HUES64 (cell line): ENCODE measurements at regions not wholly inside any gene's neighbourhood (a gene's known extent, or its start where the extent isn't known, plus 50 kb on each side); places are given as distances from the start of the nearest gene placed in this dataset.

ENCODE experiments used
- H3K27ac ChIP-seq: 2 replicates; pipeline ENCODE4 v1.7.0; 2013; ENCODE audit warnings: low read depth, low read length, inconsistent platforms
- H3K27me3 ChIP-seq: 2 replicates; pipeline ENCODE4 v1.6.1; 2013; ENCODE audit warnings: mild to moderate bottlenecking, low read length; ENCODE audit not compliant: insufficient read depth
- H3K36me3 ChIP-seq: 2 replicates; pipeline ENCODE4 v1.6.1; 2013; ENCODE audit warnings: mild to moderate bottlenecking, low read length; ENCODE audit not compliant: insufficient read depth
- H3K4me1 ChIP-seq: 2 replicates; pipeline ENCODE4 v1.6.1; 2013; ENCODE audit warnings: mild to moderate bottlenecking, low read length, moderate library complexity; ENCODE audit not compliant: insufficient read depth
- H3K4me3 ChIP-seq: 2 replicates; pipeline ENCODE4 v1.5.1; 2013; ENCODE audit warnings: mild to moderate bottlenecking, low read length, moderate library complexity
- H3K9ac ChIP-seq: 2 replicates; pipeline ENCODE4 v1.6.1; 2013; ENCODE audit warnings: mild to moderate bottlenecking, low read depth, low read length
- H3K9me3 ChIP-seq: 2 replicates; pipeline ENCODE4 v1.6.1; 2013; ENCODE audit warnings: low read depth, low read length; ENCODE audit not compliant: insufficient read depth
- WGBS: fragments of 150-250, 120-280 bp; methylation state at CpG from one replicate; pipeline ENCODE4 v1.1.7; 2013; ENCODE audit warnings: missing lambda C conversion rate; 5-methylcytosine and 5-hydroxymethylcytosine counted together

- WGBS = 74% methylated on average over 3 of the region's 3 CpGs
- Histone ChIP-seq H3K9ac (no peak overlapping the region), H3K4me3 (no peak overlapping the region), H3K36me3 (no peaks in the 10 kb centered on the region), H3K9me3 (no peaks in the 10 kb centered on the region), H3K27me3 (no peaks in the 10 kb centered on the region), H3K4me1 (no peaks in the 10 kb centered on the region), H3K27ac (no peak overlapping the region)
These were observed 1518.9 kb upstream of the B3GALT2 start for GRCh38 chr1:194705123-194705854.

- WGBS = 94% methylated on average over 7 of the region's 7 CpGs
- Histone ChIP-seq H3K27ac (no peak overlapping the region), H3K27me3 (no peaks in the 10 kb centered on the region), H3K4me1 (no peaks in the 10 kb centered on the region), H3K36me3 (no peaks in the 10 kb centered on the region), H3K9me3 (no peaks in the 10 kb centered on the region), H3K9ac (no peak overlapping the region), H3K4me3 (no peak overlapping the region)
These were observed 1512.5 kb upstream of the B3GALT2 start for GRCh38 chr1:194698908-194699318.

- Histone ChIP-seq H3K27me3 (no peaks in the 10 kb centered on the region), H3K36me3 (no peaks in the 10 kb centered on the region), H3K4me1 (no peaks in the 10 kb centered on the region), H3K27ac (no peak overlapping the region), H3K9ac (no peak overlapping the region), H3K4me3 (no peak overlapping the region), H3K9me3 (no peaks in the 10 kb centered on the region)
- 92% methylated on average over 2 of the region's 2 CpGs for WGBS
These were observed 1506.8 kb upstream of the B3GALT2 start for GRCh38 chr1:194693244-194693643.

GRCh38 chr1:194684636-194685035 lies 1498.2 kb upstream of the B3GALT2 start:
- no peak overlapping the region for H3K4me3 ChIP-seq
- no peaks in the 10 kb centered on the region for H3K4me1 ChIP-seq
- no peaks in the 10 kb centered on the region for H3K27me3 ChIP-seq
- H3K27ac ChIP-seq = no peak overlapping the region
- no peaks in the 10 kb centered on the region for H3K9me3 ChIP-seq
- WGBS = 90% methylated on average over 2 of the region's 2 CpGs
- H3K36me3 ChIP-seq = no peaks in the 10 kb centered on the region
- no peak overlapping the region for H3K9ac ChIP-seq

- no peaks in the 10 kb centered on the region for H3K36me3 ChIP-seq
- no peak overlapping the region for H3K4me3 ChIP-seq
- WGBS = 94% methylated on average over 1 of the region's 1 CpG
- H3K27ac ChIP-seq = no peak overlapping the region
- no peaks in the 10 kb centered on the region for H3K27me3 ChIP-seq
- H3K9me3 ChIP-seq = no peaks in the 10 kb centered on the region
- no peak overlapping the region for H3K9ac ChIP-seq
- H3K4me1 ChIP-seq = no peaks in the 10 kb centered on the region
These were observed 1471.7 kb upstream of the B3GALT2 start for GRCh38 chr1:194658090-194658439.

GRCh38 chr1:194654956-194655355 lies 1468.5 kb upstream of the B3GALT2 start:
- H3K27me3 ChIP-seq = no peaks in the 10 kb centered on the region
- no peaks in the 10 kb centered on the region for H3K4me1 ChIP-seq
- no CpG with 5 or more reads among the region's 1 CpG for WGBS
- no peaks in the 10 kb centered on the region for H3K9me3 ChIP-seq
- no peak overlapping the region for H3K4me3 ChIP-seq
- no peaks in the 10 kb centered on the region for H3K36me3 ChIP-seq
- H3K9ac ChIP-seq = no peak overlapping the region
- H3K27ac ChIP-seq = no peak overlapping the region

- H3K36me3 ChIP-seq = no peaks in the 10 kb centered on the region
- H3K9me3 ChIP-seq = no peaks in the 10 kb centered on the region
- no peak overlapping the region for H3K4me3 ChIP-seq
- no peak overlapping the region for H3K9ac ChIP-seq
- no peak overlapping the region for H3K27ac ChIP-seq
- no peaks in the 10 kb centered on the region for H3K4me1 ChIP-seq
- WGBS = 100% methylated on average over 1 of the region's 1 CpG
- H3K27me3 ChIP-seq = no peaks in the 10 kb centered on the region
These were observed 1467.0 kb upstream of the B3GALT2 start for GRCh38 chr1:194653385-194653784.

- H3K27ac ChIP-seq = no peak overlapping the region
- H3K4me1 ChIP-seq = no peaks in the 10 kb centered on the region
- no peak overlapping the region for H3K9ac ChIP-seq
- no peaks in the 10 kb centered on the region for H3K9me3 ChIP-seq
- no peak overlapping the region for H3K4me3 ChIP-seq
- no peaks in the 10 kb centered on the region for H3K27me3 ChIP-seq
- WGBS = 100% methylated on average over 1 of the region's 2 CpGs
- no peaks in the 10 kb centered on the region for H3K36me3 ChIP-seq
These were observed 1460.7 kb upstream of the B3GALT2 start for GRCh38 chr1:194647118-194647517.

- H3K36me3 ChIP-seq = no peaks in the 10 kb centered on the region
- H3K9ac ChIP-seq = no peak overlapping the region
- no peaks in the 10 kb centered on the region for H3K9me3 ChIP-seq
- H3K4me3 ChIP-seq = no peak overlapping the region
- H3K4me1 ChIP-seq = no peaks in the 10 kb centered on the region
- 60% methylated on average over 1 of the region's 1 CpG for WGBS
- H3K27me3 ChIP-seq = no peaks in the 10 kb centered on the region
- no peak overlapping the region for H3K27ac ChIP-seq
These were observed 1458.1 kb upstream of the B3GALT2 start for GRCh38 chr1:194644528-194644927.

- Histone ChIP-seq H3K27me3 (no peaks in the 10 kb centered on the region), H3K27ac (no peak overlapping the region), H3K9ac (no peak overlapping the region), H3K4me3 (no peak overlapping the region), H3K36me3 (no peaks in the 10 kb centered on the region), H3K9me3 (no peaks in the 10 kb centered on the region), H3K4me1 (no peaks in the 10 kb centered on the region)
- 100% methylated on average over 2 of the region's 2 CpGs for WGBS
These were observed 1453.9 kb upstream of the B3GALT2 start for GRCh38 chr1:194640322-194640721.

GRCh38 chr1:194629011-194629410 lies 1442.6 kb upstream of the B3GALT2 start:
- WGBS = 94% methylated on average over 2 of the region's 2 CpGs
- H3K4me1 ChIP-seq = no peaks in the 10 kb centered on the region
- no peak overlapping the region for H3K4me3 ChIP-seq
- no peak overlapping the region for H3K27ac ChIP-seq
- H3K9ac ChIP-seq = no peak overlapping the region
- H3K36me3 ChIP-seq = no peaks in the 10 kb centered on the region
- H3K9me3 ChIP-seq = 0 out of 2 replicates have a peak, but pooled peaks cover 3% of the 10 kb centered on the region
- H3K27me3 ChIP-seq = no peaks in the 10 kb centered on the region

GRCh38 chr1:194624833-194625232 lies 1438.4 kb upstream of the B3GALT2 start:
- 93% methylated on average over 4 of the region's 4 CpGs for WGBS
- H3K27me3 ChIP-seq = no peaks in the 10 kb centered on the region
- no peak overlapping the region for H3K27ac ChIP-seq
- no peaks in the 10 kb centered on the region for H3K4me1 ChIP-seq
- H3K9ac ChIP-seq = no peak overlapping the region
- H3K36me3 ChIP-seq = no peaks in the 10 kb centered on the region
- H3K9me3 ChIP-seq = 0 out of 2 replicates have a peak, but pooled peaks cover 3% of the 10 kb centered on the region
- no peak overlapping the region for H3K4me3 ChIP-seq
